Stomach (tissue), 4 donors: ENCODE measurements at regions not wholly inside any gene's neighbourhood (a gene's known extent, or its start where the extent isn't known, plus 50 kb on each side); places are given as distances from the start of the nearest gene placed in this dataset.

ENCODE experiments used
- CTCF ChIP-seq, 7 experiments: fragments of 450-650 bp in 4 of 7; fragments of 200-600 bp in 3 of 7; sonication (generic) in 3 of 7; IDR thresholded peaks; one replicate each; pipeline ENCODE4 v1.5.1; 2016 to 2019; ENCODE audit warnings: antibody characterized with exemption in 7 of 7, control low read depth in 2 of 7, mild to moderate bottlenecking in 1 of 7
- POLR2A ChIP-seq, 4 donors: fragments of 450-650 bp; IDR thresholded peaks; one replicate each; pipeline ENCODE4 v1.6.1; 2016; ENCODE audit warnings: antibody characterized with exemption in 4 of 4, control low read depth in 2 of 4, mild to moderate bottlenecking in 1 of 4, moderate library complexity in 1 of 4
- POLR2AphosphoS5 ChIP-seq, 3 donors: sonication (generic); formaldehyde crosslinking; IDR thresholded peaks; one replicate each; pipeline ENCODE4 v1.6.1; 2016; ENCODE audit warnings: antibody characterized with exemption in 3 of 3

DNA sequence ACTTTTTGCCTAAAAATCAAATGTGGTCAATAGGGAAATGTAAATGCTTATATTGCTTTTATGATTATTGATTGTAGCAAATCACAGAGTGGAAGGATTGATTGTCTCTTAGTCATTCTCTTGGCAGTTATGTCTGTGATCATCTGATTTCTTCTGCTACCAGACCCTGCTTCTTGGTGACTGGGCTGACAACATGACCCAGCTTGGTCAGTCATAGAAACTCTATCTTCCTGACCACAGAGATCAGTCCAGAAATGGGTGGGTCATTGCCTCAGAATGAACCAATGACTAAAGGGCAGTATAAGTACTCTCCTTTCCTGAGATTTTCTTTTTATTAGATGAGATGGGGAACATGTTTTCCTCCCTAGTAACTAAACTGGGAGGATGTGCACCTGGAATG, 87.6 kb downstream of the MAIP1 start:
- no peak for TF ChIP-seq POLR2AphosphoS5 (IDR thresholded peaks at IDR 0.05)
- TF ChIP-seq CTCF (IDR thresholded peaks at IDR 0.05), result no peak
- TF ChIP-seq POLR2A (IDR thresholded peaks at IDR 0.05), result no peak
